ENCODE measurements at regions not wholly inside any gene's neighbourhood (a gene's known extent, or its start where the extent isn't known, plus 50 kb on each side); places are given as distances from the start of the nearest gene placed in this dataset.
"Not testable (repeated sequence)": the region's sequence is repeated elsewhere in the genome, so short reads cannot be mapped to it uniquely, and the experiment has no call there.

DNA sequence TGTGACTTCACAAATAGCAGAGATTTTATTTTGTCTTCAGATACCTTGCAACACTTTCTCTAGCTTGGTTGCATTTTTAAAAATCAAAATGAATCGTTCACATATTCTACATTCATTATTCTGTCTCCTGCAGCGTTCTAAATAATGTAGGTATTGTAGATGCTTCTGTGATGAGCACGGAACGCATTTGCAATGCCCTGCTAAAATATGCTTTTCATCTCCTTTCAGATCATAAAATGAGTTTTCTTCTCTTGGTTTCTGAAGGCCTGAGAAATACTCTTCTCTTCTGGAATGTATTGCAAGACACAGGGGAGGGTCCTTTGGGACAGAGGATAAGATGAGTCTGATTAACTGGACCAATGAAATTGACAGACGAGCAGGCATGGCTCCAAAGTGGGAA is 390.7 kb downstream of the PREX1 start:
- no peak for TF ChIP-seq CTCF (conservative IDR thresholded peaks at IDR 0.05)
- Mint-ChIP-seq H3K27me3 (ENCODE audit: low read depth) (peaks cover 14% of the 10 kb centered on the region), H3K36me3 (ENCODE audit: low read depth) (peaks cover 3% of the 10 kb centered on the region), H3K4me3 (no peak overlapping the region), H3K9me3 (peaks cover 6% of the 10 kb centered on the region), H3K27ac (ENCODE audit: unreplicated experiment) (no peak overlapping the region), H3K4me1 (peaks cover 10% of the 10 kb centered on the region)
- no peak for DNase-seq (ENCODE audit: low read depth, low spot score)

GRCh38 chr20:48436609-48437008 is 391.2 kb downstream of the PREX1 start:
- H3K4me1 Mint-ChIP-seq: peaks cover 15% of the 10 kb centered on the region
- not testable (repeated sequence) for DNase-seq (ENCODE audit: low read depth, low spot score); H3K4me3 Mint-ChIP-seq; H3K27ac Mint-ChIP-seq (ENCODE audit: unreplicated experiment); H3K9me3 Mint-ChIP-seq; H3K36me3 Mint-ChIP-seq (ENCODE audit: low read depth)
- H3K27me3 Mint-ChIP-seq (ENCODE audit: low read depth): peaks cover 15% of the 10 kb centered on the region

DNA sequence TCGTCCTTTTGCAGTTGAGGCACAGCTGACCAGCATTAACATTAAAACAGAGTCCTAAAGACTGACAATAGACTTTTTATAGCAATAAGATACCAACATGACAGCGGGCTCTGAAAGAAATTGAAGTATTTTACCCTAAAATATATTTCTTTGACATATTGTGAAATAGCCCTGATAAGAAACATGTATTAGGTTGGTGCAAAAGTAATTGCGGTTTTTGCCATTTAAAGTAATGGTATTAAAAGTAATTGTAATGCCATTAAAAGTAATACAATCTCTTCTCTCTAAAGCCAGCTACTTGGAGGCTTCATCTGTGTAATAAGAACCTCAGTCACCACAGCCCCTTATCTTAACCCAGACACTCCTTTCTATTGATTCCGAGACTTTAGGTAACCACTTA is 394.6 kb downstream of the PREX1 start:
- no peak overlapping the region for H3K27ac Mint-ChIP-seq (ENCODE audit: unreplicated experiment)
- no peak for DNase-seq (ENCODE audit: low read depth, low spot score)
- H3K9me3 Mint-ChIP-seq: no peaks in the 10 kb centered on the region
- no peak for TF ChIP-seq CTCF (conservative IDR thresholded peaks at IDR 0.05)
- no peak overlapping the region for H3K4me3 Mint-ChIP-seq
- H3K4me1 Mint-ChIP-seq: peaks cover 18% of the 10 kb centered on the region
- H3K27me3 Mint-ChIP-seq (ENCODE audit: low read depth): peaks cover 9% of the 10 kb centered on the region
- H3K36me3 Mint-ChIP-seq (ENCODE audit: low read depth): no peaks in the 10 kb centered on the region

DNA sequence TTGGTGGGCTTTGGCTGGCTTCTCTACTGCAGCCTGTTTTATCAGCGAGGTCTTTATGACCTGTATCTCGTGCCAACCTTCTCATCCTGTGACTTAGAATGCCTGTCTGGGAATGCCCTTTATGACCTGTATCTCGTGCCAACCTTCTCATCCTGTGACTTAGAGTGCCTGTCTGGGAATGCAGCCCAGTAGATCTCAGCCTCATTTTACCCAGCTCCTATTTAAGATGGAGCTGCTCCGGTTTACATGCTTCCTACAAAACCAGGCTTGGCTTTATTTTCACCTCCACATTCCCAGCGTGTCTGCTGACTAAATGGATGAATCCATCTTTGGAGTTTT is 395.3 kb downstream of the PREX1 start:
- Mint-ChIP-seq H3K36me3 (ENCODE audit: low read depth) (no peaks in the 10 kb centered on the region), H3K9me3 (no peaks in the 10 kb centered on the region), H3K4me1 (peaks cover 18% of the 10 kb centered on the region), H3K4me3 (no peak overlapping the region), H3K27ac (ENCODE audit: unreplicated experiment) (no peak overlapping the region), H3K27me3 (ENCODE audit: low read depth) (peaks cover 9% of the 10 kb centered on the region)
- no peak for DNase-seq (ENCODE audit: low read depth, low spot score)
- TF ChIP-seq CTCF (conservative IDR thresholded peaks at IDR 0.05): no peak

GRCh38 chr20:48431653-48432493 is 395.9 kb downstream of the PREX1 start:
- no peak for DNase-seq (ENCODE audit: low read depth, low spot score)
- Mint-ChIP-seq H3K27me3 (ENCODE audit: low read depth) (peaks cover 9% of the 10 kb centered on the region), H3K9me3 (no peaks in the 10 kb centered on the region), H3K4me3 (no peak overlapping the region), H3K27ac (ENCODE audit: unreplicated experiment) (no peak overlapping the region), H3K4me1 (peaks cover 13% of the 10 kb centered on the region), H3K36me3 (ENCODE audit: low read depth) (no peaks in the 10 kb centered on the region)
- TF ChIP-seq CTCF (conservative IDR thresholded peaks at IDR 0.05): no peak

DNA sequence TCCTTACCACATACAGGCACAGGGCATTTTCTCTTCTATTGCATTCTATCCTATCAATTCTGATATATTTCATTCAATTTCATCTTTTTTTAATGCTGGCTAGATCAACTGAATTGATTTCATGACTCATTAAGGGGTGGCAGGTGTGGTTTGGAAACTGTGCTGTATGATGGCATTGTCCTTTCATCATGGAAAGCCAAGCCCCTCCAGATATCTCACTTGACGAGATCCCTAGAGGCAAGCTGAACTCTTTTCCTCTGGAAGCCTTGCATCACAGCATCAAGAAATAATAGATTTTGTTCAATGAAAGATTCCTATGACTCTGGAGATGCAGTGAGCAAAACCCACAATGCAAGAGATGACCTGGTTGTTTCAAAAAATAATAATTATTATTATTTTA is 401.2 kb downstream of the PREX1 start:
- Mint-ChIP-seq H3K27ac (ENCODE audit: unreplicated experiment) (no peak overlapping the region), H3K36me3 (ENCODE audit: low read depth) (no peaks in the 10 kb centered on the region), H3K9me3 (no peaks in the 10 kb centered on the region), H3K4me3 (no peak overlapping the region), H3K4me1 (peaks cover 23% of the 10 kb centered on the region), H3K27me3 (ENCODE audit: low read depth) (peaks cover 13% of the 10 kb centered on the region)
- no peak for TF ChIP-seq CTCF (conservative IDR thresholded peaks at IDR 0.05)
- DNase-seq (ENCODE audit: low read depth, low spot score): no peak
